SK-N-DZ (cell line): ENCODE measurements at regions not wholly inside any gene's neighbourhood (a gene's known extent, or its start where the extent isn't known, plus 50 kb on each side); places are given as distances from the start of the nearest gene placed in this dataset.

Experiments
- DNase-seq: peaks from one replicate; pipeline ENCODE4 v3.0.0-alpha.2; 2015; ENCODE audit warnings: low spot score

DNA sequence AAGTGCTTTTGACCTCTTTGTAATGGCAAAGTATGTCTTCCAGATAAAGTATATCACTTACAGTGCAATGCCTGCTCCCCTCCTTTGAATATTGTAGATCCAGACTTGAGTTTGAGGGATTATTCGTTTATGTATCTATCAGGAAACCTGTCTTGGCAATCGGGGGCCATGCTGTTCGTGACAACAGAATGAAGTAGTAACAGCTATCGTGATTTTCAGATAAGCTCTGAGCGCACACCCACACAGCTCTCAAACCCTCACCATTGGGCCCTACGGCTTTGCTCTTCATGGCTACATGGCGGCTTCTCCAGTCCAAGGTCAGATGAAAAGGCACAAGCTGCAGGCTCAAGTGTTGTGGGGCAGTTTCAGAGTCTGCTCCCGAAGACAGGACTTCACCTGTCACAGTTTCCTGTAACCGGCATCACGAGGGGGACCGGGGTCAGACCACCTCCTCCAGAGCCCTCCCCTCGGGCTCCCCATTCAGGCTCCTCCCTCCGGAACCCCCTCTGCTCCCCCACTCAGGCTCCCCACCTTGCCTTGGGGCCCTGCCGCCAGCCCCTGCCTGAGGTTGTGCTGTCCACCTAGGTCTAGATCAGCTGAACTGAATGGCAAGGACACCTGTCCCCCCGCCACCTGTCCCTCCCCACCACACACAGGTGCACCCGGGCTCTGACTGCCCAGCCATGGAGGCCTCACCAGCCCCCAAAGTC, 292.5 kb upstream of the SALL3 start:
- DNase-seq: no peak

DNA sequence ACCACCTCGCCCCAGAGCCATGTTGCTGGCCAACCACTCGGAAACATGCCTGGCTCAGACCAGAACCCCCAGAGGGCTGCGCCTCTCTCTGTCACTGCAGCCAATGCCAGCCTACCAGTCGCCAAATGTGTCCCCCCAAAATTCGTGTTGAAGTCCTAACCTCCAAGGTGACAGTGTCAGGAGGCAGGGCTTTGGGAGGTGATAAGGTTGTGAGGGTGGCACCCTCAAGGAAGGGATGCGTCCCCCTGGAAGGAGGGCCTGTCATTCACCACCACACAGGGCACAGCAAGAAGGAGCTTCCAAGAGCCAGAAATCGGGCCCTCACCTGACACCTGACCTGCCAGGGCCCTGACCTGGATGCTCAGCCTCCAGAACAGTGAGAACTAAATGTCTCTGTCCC, 291.9 kb upstream of the SALL3 start:
- DNase-seq: no peak

DNA sequence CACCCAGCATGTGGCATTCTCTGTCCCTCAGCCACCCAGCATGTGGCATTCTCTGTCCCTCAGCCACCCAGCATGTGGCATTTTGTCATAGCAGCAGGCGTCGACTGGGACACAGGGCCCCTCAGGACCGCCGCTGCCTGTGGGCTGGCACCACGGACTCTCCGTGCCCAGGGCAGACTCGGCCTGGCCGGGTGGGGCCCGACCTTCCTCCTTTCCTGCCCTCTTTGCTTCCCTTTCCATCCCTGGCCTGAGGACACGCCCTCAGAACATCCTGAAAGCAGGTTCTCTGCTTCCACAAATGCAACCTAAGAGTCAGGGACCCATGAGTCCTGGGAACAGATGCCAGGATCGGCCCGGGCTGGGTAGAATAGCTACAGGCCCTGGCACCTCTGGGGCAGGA, 291.4 kb upstream of the SALL3 start:
- no peak for DNase-seq

DNA sequence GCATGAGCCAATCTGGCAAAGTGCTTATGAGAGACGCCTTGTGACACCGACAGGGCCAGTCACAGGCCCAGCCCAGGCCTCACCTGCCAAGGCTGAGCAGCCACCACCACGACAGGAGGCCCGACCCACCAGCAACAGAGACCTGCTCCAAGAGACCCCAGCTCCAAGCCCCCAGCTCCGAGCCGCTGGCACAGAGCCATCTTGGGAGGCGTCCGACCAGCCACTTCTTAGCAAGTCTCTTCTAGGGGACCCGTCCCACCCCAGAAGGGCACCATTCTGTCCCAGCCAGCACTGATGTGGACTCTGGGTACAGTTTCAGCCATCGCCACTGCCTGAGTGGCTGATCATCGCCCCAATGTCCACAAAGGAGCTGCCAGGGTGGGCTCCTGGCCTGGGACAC, 290.7 kb upstream of the SALL3 start:
- no peak for DNase-seq

DNA sequence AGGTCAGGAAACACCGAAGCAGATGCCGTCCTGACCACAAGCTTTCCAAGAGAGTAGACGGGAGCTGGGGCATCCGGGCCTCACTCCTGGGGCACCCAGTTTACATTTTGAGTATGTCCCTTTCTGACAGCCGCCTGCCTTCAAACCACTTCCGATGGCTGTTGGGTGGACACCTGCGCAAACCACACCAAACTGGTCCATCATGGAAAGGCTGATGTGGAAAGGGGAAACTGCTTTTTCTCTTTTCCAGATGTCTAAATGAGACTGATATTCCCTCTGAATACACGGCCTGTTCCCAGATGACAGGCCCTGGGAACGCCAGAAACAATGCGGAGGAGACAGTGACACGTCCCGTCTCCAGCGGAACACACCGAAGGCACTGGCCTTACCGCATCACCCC, 290.0 kb upstream of the SALL3 start:
- no peak for DNase-seq

DNA sequence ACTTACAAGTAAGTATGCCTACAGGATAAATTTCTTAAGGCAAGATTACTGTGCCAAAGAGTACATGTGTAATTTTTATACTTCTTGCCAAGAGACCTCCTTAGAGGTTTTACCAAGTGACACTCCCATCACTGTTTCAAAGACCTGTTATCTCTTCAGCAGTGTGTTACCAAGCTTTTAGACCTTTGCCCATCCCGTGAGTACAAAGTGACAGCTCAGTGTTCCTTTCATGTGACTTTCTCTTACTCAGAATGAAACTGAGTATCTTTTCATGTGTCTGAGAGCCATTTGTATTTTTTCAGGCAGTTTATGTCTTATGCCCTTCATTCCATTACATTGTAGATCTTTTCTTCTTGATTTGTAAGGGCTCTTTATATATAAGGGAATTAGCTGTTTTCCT, 287.5 kb upstream of the SALL3 start:
- DNase-seq: no peak

DNA sequence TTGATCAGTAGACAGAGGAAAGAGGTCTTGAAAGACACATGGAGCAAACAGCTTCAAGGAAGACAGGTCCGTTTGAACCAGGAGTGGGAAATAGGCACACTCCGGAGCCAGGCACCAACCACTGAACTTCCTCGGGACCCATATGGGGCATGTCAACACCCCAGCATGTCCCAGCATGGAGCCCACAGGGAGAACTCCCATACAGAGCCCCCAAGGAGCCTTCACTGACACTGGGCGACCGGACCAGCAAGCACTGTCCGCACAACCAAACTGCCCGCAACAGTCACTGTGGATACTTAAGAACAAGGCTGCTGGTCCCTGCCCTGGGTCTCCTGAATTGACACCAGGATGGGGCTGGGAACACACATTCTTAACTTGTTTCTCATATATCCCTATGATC, 286.2 kb upstream of the SALL3 start:
- no peak for DNase-seq

DNA sequence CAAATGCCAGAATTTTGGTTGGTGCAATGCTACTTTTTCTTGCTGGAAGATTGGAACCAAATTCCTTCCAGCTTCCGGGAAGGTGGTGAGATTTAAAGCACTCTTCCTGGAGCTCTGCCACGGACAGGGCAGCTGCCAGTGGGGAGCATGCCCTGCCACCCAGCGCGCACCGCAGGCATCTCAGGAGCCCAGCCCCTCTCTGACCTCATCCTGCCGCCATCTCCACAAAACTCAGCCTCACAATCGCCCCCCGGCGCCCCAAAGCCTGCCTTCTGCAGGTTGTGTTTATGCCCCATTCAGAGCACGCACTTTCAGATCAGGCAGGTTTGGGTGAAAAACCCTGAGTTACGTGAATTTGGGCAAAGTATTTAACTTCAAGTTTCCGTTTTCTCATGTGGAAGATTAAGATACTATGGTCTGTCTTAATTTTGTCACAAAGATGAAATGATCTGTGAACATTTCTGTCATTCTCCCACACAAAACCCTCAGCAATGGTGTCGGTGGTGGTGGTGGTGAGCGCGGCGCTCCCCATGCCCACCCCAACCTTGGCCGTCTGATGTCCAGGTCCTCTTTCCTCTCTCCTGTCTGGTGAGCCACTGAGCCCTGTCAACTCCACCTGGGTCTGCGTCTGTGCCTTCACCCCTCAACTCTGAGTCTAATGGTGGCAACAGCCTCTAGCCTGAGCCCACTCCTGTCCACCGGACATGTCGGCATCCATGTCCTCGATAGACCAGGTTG, 282.8 kb upstream of the SALL3 start:
- no peak for DNase-seq

DNA sequence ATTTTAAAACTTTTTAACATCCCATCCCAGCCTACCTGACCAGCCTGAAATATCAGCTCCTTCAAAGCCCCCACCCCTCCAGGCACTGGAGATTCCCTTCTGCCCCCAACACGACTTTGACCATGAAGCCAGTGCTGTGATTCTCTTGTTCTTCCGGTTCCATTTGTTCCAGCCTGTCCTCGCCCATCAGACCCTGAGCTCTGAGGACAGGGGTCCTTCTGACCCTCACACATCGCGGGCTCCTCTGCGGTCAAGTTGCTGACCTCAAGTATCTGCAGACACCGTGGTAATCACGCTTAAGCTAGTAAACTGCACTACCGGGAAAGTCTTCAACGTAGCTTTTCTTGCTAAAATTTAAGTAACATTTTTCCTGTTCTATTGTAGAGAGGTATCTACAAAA, 282.2 kb upstream of the SALL3 start:
- DNase-seq: no peak

DNA sequence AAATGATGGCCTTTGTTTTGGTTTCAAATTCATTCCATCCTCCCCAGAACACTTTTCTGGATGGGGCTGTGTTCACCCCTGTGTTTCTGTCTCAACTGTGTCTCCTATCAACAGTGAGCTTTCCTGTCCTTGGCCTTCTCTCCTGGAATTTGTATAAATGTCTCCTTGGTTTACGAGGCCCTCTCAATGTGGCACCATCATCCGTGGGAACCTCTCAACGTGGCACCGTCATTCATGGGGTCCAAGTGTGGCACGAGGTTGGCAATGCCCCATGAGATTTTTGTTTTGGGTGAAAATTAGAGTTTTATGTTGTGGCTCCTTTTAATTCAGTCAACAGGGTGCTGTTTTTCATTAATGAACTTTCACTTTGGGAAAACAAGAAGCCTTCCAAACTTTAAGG, 280.7 kb upstream of the SALL3 start:
- no peak for DNase-seq

DNA sequence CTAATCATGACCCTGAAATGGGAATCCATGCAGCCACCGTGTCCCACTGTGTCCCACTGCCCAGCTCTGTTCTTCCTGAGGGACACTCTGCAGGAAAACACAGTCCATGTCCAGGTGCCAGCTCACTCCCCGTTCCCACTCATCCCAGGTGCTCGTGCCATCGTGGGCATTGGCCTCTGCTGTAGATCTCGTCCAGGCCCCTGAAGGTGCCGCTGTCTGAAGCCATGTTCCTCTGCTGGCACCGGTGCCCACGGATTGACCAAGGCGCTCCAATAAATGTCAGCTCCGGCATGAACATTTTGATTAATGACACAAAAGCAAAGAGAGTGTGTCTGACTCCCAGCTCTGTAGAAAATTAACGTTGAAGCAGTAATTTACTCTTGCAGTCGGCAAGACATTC, 280.1 kb upstream of the SALL3 start:
- DNase-seq: no peak

DNA sequence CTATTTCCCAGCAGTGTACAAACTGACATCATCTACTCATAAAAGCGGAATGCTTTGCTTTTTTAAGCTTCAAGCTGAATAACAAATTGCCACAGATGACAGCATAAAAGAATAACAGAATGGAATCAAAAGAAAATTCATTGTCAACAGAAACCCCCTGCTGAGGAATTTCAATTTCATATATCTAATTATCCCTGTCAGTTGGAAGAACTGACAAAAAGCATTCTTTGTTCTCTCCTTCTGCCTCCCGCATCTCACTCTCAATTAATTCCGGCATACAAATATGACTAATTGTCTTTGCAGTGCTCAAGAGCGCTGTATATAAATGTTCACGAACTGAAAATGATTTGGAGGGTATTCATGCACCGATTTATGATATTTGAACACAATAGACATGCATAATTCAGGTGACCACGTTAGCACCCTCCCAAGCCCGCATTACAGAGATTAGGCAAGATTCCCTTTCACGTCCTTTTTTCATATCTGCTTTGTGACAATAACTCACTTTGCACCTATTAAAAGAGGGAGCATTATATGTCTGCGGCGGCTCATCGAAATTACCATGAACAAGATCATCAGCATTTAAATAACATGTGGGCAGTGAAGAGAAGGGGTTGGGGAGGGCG, 277.7 kb upstream of the SALL3 start:
- no peak for DNase-seq

DNA sequence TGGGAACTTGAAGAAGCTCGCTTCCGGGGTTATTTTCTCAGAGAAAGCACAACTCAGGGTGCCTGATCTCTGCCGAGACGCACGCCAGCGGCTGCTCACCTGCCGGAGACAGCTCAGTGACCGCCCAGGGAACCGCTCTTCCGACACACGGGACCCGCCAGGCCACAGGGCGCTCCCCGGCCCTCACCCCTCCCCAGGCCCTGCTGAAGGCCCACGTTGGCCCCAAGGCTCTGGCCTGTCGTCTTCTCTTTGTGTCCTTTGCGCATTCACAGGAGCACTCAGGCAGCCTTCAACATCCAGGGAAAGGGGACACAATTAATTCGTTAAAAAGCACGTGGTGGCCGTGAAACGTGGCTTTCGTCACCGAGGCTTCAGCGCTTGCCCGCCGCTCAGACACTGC, 276.3 kb upstream of the SALL3 start:
- DNase-seq: no peak

DNA sequence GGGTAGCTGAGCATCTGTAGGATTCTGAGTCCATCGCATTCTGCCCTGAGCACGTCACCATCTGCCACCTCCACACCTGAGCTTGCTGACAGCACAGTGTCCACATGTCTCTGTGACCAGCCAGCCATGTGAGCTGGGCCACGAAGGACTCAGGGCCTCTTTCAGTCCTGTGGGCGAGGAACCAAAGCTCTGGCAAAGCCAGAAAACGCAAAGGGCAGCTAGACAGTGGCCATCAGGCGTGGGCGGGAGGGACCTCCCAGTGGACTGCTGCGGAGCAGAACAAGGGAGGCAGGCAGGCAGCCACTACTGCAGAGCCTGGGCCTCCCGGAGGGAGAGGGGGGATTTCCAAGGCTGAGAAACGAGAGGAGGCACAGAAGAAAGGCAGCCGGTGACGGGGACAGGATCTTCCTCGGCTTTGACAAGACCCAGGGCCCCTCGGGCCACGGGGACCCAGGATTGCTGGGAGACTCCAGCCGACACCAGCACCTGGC, 274.6 kb upstream of the SALL3 start:
- DNase-seq: no peak

DNA sequence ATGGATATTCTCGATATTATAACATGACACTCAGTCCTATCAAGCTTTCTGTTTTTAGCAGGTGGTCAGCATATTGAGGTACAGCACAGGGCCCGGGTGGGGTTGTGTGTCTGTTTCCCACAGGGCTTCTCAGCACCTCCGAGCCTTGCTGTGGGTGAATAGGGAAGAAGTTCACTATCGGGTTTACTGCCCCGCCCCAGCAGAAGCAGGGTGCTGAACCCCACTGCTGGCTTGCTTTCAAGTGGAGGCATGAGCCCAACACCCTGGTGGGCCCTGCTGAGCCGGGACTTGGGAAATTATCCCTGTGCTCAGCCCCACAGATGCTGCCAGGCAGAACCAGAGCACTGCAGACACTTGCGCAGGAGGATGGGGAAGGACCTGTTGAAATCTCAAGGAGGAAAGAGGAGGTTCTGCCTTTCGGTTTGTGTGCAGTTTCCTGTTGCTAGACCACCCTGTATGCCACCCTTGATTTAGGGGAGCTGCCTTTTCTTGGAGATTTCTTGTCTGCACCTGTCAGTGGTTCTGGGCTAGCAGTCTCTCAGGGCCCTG, 270.3 kb upstream of the SALL3 start:
- DNase-seq: no peak

DNA sequence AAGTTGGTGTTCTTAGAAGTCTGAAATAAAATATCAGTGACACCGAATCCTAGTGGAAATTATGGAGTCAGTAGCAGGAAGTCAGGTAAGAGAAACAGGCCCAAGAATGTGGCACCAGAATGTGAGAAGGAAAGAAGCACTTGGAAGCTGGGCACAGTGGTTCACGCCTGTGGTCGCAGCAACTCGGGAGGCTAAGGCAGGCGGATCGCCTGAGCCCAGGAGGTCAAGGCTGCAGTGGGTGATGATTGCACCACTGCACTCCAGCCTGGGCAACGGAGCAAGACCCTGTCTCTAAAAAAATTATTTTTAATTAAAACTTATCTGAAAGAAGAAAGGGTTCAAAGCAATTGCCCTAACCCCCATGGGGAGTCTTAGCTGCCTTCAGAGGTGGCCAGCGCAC, 268.3 kb upstream of the SALL3 start:
- DNase-seq: no peak

DNA sequence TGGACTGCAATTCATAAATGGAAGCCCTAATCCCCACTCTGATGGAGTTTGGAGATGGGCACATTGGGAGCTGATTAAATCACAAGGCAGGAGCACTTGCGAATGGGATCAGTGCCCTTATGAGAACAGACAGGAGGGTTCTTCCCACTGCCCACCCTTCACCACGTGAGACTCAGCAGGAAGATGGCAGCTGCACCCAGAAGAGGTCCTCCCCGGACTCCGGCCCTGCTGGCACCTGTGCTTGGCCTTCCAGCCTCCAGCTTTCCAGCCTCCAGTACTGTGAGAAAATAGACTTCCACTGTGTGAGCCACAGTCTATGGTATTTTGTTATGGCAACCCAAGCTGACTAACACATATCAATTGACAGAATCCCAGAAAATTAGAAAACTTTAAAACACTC, 267.6 kb upstream of the SALL3 start:
- no peak for DNase-seq

DNA sequence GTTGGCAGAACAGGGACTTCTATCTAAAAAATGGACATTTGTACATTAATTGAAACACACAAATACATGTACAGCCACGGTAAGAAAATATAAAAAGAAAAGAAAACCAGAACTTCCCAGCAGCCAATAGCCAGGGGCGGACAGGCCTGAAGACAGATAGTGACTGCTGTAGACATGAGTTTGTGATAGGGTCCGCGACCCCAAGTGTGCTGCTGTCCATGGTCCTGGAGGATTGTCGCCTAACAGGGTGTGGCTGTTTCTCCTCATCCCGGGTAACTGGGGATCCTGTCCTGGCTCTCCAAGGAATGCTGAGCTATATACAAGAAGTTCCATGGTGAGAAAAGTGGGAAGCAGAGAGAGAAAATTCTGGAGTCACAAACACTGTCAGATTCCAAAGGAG, 266.5 kb upstream of the SALL3 start:
- DNase-seq: no peak

DNA sequence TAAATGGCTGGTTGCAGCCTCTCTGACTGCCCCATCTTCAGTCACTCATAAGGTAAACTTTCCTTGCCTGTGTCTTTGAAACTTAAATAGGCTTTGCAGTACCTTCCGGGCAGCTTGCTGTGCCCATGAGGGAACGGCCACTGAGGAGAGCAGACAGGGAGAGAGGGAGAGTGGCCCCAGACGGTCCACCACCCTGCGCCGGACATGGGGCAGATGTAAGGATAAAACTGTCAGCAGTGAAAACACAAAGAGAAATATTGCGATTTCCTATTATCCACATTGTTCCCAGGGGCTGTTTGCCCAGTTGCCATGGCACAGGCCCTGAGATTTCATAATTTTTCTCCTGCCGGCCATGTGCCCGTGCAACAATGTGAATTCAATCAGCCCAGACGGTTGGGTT, 265.9 kb upstream of the SALL3 start:
- no peak for DNase-seq

DNA sequence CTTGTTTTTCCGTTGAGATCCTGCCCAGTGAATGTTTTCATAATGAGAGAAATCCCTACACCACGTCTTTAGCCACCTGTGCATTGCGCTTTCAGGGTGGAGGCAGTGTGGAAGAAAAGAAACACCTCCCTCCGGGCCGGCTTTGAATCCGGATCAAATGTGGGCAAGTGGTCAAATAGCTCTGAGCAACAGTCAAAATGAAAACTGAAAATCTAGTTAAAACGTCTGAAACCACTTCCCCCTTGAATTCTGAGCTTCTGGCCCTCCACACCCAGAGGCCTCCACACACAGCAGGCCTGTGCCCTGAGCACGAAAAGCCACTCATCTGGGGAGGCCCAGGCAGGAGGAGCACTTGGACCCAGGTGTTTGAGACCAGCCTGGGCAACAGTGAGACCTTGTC, 263.6 kb upstream of the SALL3 start:
- DNase-seq: no peak

DNA sequence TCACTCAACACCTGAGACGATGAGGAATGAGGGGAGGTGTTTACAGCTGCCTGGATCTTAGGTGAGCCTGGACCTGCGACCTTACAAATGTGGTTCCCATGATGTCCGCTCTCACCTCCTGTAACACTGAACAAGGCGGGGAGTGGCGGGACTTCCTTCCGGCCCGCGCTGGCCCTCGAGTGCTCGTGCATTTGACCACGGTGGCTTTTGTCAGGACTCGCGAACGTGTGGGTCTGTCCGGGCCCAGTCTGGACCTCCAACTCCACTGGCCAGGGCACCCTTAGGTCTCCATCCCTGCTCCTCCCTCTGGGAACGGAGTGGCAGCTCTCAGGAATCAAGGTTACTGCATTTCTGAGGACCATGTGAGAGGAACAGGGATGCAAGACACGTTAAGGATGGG, 263.0 kb upstream of the SALL3 start:
- DNase-seq: no peak

DNA sequence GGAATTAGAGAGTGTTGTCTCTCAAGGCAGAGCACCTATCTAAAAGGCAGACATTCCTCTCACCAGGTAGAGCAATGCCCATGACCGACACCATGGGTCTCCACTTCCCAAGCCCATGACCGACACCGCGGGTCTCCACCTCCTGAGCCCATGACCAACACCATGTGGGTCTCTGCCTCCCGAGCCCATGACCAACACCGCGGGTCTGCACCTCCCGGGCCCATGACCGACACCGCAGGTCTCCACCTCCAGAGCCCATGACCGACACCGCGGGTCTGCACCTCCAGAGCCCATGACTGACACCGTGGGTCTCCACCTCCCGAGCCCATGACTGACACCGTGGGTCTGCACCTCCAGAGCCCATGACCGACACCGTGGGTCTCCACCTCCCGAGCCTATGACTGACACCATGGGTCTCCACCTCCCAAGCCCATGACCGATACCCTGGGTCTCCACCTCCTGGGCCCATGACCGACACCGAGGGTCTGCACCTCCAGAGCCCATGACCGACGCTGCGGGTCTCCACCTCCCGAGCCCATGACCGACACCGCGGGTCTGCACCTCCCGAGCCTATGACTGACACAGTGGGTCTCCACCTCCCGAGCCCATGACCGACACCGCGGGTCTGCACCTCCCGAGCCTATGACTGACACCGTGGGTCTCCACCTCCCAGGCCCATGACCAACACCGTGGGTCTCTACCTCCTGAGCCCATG, 262.4 kb upstream of the SALL3 start:
- no peak for DNase-seq
